HG02759 (cell line): ENCODE measurements at regions not wholly inside any gene's neighbourhood (a gene's known extent, or its start where the extent isn't known, plus 50 kb on each side); places are given as distances from the start of the nearest gene placed in this dataset.
"Not testable (repeated sequence)": the region's sequence is repeated elsewhere in the genome, so short reads cannot be mapped to it uniquely, and the experiment has no call there.

Experiments used
- ATAC-seq: cut with Tn5 transposase; IDR thresholded peaks from one replicate; pipeline ENCODE4 v1.9.1; 2021; ENCODE audit warnings: mild to moderate bottlenecking, moderate library complexity; ENCODE audit not compliant: unreplicated experiment

GRCh38 chr11:116667318-116667717 lies 105.5 kb downstream of the BUD13 start:
- not testable (repeated sequence) for ATAC-seq

GRCh38 chr11:116666673-116667249 lies 106.0 kb downstream of the BUD13 start:
- ATAC-seq, result not testable (repeated sequence)

GRCh38 chr11:116665523-116665922 lies 107.3 kb downstream of the BUD13 start:
- ATAC-seq, result no peak

- ATAC-seq, result no peak
These were observed 111.7 kb downstream of the BUD13 start for GRCh38 chr11:116661056-116661455.

- no peak for ATAC-seq
These were observed 112.8 kb downstream of the BUD13 start for GRCh38 chr11:116660011-116660410.

GRCh38 chr11:116658876-116659535 lies 113.8 kb downstream of the BUD13 start:
- no peak for ATAC-seq

- ATAC-seq, result no peak
These were observed 114.7 kb downstream of the BUD13 start for GRCh38 chr11:116657842-116658825.

GRCh38 chr11:116656011-116656410 lies 116.8 kb downstream of the BUD13 start:
- ATAC-seq, result no peak

- no peak for ATAC-seq
These were observed 118.3 kb downstream of the BUD13 start for GRCh38 chr11:116654526-116654925.

- no peak for ATAC-seq
These were observed 119.6 kb downstream of the BUD13 start for GRCh38 chr11:116653206-116653605.

GRCh38 chr11:116651737-116652237 lies 121.0 kb downstream of the BUD13 start:
- ATAC-seq, result no peak

- no peak for ATAC-seq
These were observed 121.6 kb downstream of the BUD13 start for GRCh38 chr11:116651098-116651736.

GRCh38 chr11:116650052-116650451 lies 122.7 kb downstream of the BUD13 start:
- ATAC-seq, result no peak

- ATAC-seq, result no peak
These were observed 123.5 kb downstream of the BUD13 start for GRCh38 chr11:116649268-116649667.

- ATAC-seq, result no peak
These were observed 124.3 kb downstream of the BUD13 start for GRCh38 chr11:116648247-116649174.

- no peak for ATAC-seq
These were observed 125.3 kb downstream of the BUD13 start for GRCh38 chr11:116647305-116648080.

- ATAC-seq, result no peak
These were observed 126.6 kb downstream of the BUD13 start for GRCh38 chr11:116646191-116646590.

GRCh38 chr11:116644941-116645305 lies 127.9 kb downstream of the BUD13 start:
- ATAC-seq, result no peak
